SH-SY5Y (cell line): ENCODE measurements at regions not wholly inside any gene's neighbourhood (a gene's known extent, or its start where the extent isn't known, plus 50 kb on each side); places are given as distances from the start of the nearest gene placed in this dataset.

ENCODE experiments used
- GATA2 ChIP-seq: IDR thresholded peaks from 2 replicates; pipeline ENCODE4 v1.6.1; 2011; ENCODE audit warnings: mild to moderate bottlenecking, low read depth, low read length
- GATA3 ChIP-seq: IDR thresholded peaks from 2 replicates; pipeline ENCODE4 v1.6.1; 2011; ENCODE audit warnings: low read depth, mild to moderate bottlenecking, low read length, moderate library complexity

DNA sequence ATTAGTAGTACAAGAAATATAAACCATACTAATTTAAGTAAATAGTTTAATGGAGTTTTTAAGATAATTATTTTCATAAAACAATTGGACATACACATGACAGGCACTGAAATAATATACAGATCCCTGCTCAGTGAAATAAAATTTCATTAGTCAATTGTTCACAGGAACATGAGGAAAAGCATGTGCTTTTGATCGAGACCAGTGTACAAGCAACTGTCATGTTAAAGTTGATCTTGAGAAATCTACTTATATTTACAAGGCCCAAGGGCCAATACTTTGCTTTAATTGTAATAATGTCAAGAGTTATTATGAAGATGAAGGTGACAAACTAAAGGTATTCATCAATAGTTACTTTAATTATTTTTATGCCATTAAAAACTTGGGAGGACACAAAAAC is 792.7 kb upstream of the LUZP2 start:
- TF ChIP-seq GATA2, result no peak
- no peak for TF ChIP-seq GATA3
